ENCODE measurements at regions not wholly inside any gene's neighbourhood (a gene's known extent, or its start where the extent isn't known, plus 50 kb on each side); places are given as distances from the start of the nearest gene placed in this dataset.

- no peak for TF ChIP-seq ELF1 (IDR thresholded peaks at IDR 0.05; ENCODE audit: borderline replicate concordance, low read depth)
- TF ChIP-seq, protein P1, sequence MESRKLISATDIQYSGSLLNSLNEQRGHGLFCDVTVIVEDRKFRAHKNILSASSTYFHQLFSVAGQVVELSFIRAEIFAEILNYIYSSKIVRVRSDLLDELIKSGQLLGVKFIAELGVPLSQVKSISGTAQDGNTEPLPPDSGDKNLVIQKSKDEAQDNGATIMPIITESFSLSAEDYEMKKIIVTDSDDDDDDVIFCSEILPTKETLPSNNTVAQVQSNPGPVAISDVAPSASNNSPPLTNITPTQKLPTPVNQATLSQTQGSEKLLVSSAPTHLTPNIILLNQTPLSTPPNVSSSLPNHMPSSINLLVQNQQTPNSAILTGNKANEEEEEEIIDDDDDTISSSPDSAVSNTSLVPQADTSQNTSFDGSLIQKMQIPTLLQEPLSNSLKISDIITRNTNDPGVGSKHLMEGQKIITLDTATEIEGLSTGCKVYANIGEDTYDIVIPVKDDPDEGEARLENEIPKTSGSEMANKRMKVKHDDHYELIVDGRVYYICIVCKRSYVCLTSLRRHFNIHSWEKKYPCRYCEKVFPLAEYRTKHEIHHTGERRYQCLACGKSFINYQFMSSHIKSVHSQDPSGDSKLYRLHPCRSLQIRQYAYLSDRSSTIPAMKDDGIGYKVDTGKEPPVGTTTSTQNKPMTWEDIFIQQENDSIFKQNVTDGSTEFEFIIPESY (IDR thresholded peaks at IDR 0.05; ENCODE audit: extremely low read depth, insufficient replicate concordance, low read length) = no peak
- TF ChIP-seq, protein P2, sequence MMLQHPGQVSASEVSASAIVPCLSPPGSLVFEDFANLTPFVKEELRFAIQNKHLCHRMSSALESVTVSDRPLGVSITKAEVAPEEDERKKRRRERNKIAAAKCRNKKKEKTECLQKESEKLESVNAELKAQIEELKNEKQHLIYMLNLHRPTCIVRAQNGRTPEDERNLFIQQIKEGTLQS (IDR thresholded peaks at IDR 0.05) = no peak
- TF ChIP-seq YY1 (IDR thresholded peaks at IDR 0.05; ENCODE audit: extremely low read depth, insufficient replicate concordance, low read depth, low read length) = no peak
- no peak for TF ChIP-seq RAD21 (IDR thresholded peaks at IDR 0.05; ENCODE audit: low read depth)
- TF ChIP-seq EGR1 (IDR thresholded peaks at IDR 0.05; ENCODE audit: low read depth) = no peak
- no peak overlapping the region for H3K4me3 ChIP-seq (replicated peaks in 1 of 2; ENCODE audit: low read depth in 1 of 2, low read length in 2 of 2)
- no peak for ATAC-seq
- POLR2A ChIA-PET = no interaction called here
- no TSS peak for BruUV-seq (replicated peaks)
- H3K9me2 ChIP-seq (ENCODE audit: insufficient read depth) = no peaks in the 10 kb centered on the region
- H3K36me3 ChIP-seq (ENCODE audit: control insufficient read depth in 1 of 2, insufficient read depth in 2 of 2, low read length in 2 of 2) = no peaks in the 10 kb centered on the region
- no peak overlapping the region for H3K9ac ChIP-seq (ENCODE audit: low read length)
- no peaks in the 10 kb centered on the region for H3K79me2 ChIP-seq (ENCODE audit: insufficient read depth, low read length)
- H3K27me3 ChIP-seq (ENCODE audit: insufficient read depth, low read length) = peaks cover 25% of the 10 kb centered on the region
- intact Hi-C loops (cut with micrococcal nuclease) = no loop called here
- H3K9me3 ChIP-seq (ENCODE audit: control insufficient read depth in 1 of 2, insufficient read depth in 1 of 2, low read depth in 1 of 2, low read length in 2 of 2) = no peaks in the 10 kb centered on the region
- no peaks in the 10 kb centered on the region for H4K20me1 ChIP-seq (ENCODE audit: insufficient read depth)
- H3K4me2 ChIP-seq (ENCODE audit: low read length) = no peak overlapping the region
- H3K27ac ChIP-seq (ENCODE audit: low read depth, low read length) = no peak overlapping the region
- RAD21 ChIA-PET (ENCODE audit: low non-redundant PET in 1 of 2, low total read pairs in 2 of 2, uncharacterized antibody in 2 of 2, unreplicated experiment in 2 of 2) = no interaction called here
- no peaks in the 10 kb centered on the region for H3K4me1 ChIP-seq (ENCODE audit: control insufficient read depth in 1 of 2, insufficient read depth in 2 of 2, low read length in 2 of 2)
- H2AFZ ChIP-seq (ENCODE audit: low read depth, low read length, poor library complexity, severe bottlenecking) = no peak overlapping the region
- DNase-seq (ENCODE audit: low read depth, low spot score) = no peak
- CTCF ChIA-PET = interaction anchor here (1.7 kb wide), 1 partner anchor 20 kb away, joined by 4 read pairs; no protein-coding TSS in a partner anchor
These were observed 75.9 kb upstream of the SLC35G4 start for GRCh38 chr18:11533513-11533890.

DNA sequence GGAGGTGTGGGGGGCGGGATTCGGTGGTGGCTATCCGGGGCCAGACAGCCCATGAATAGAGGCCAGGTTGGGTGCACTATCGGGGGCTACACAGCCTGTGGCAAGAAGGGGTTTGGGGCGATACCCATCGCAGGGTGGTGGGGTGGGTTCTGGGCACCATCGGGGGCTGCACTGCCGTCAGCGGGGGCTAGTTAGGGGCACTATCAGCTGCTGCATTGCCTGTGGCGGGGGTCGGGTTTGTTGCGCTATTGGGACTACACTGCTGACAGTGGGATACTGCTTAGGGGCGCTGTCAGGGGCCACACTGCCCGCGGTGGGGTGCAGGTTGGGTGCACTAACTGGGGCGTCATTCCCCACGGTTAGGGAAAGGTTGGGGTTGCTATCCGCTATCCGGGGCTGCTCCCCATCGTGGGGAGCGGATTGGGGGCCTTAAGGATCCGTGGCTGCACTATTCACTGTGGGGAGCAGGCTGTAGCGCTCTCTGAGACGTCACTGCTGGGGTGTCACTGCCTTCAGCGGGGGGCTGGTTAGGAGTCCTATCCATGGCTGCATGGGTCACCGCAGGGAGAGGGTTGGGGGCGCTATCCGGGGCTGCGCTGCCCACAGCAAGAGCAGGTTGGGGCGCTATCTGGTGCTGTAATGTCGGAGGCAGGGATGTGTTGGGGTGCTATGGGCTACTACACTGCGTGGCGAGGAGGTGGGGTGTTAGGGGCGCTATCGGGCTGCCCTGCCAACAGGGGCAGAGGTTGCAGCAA is 76.5 kb upstream of the SLC35G4 start:
- H3K79me2 ChIP-seq (ENCODE audit: insufficient read depth, low read length) = no peaks in the 10 kb centered on the region
- no peaks in the 10 kb centered on the region for H3K36me3 ChIP-seq (ENCODE audit: control insufficient read depth in 1 of 2, insufficient read depth in 2 of 2, low read length in 2 of 2)
- intact Hi-C loops (cut with micrococcal nuclease) = no loop called here
- BruUV-seq (replicated peaks) = no TSS peak
- CTCF ChIA-PET = no interaction called here
- H3K27me3 ChIP-seq (ENCODE audit: insufficient read depth, low read length) = peaks cover 31% of the 10 kb centered on the region
- no peak for ATAC-seq
- no peak overlapping the region for H3K27ac ChIP-seq (ENCODE audit: low read depth, low read length)
- H3K4me2 ChIP-seq (ENCODE audit: low read length) = no peak overlapping the region
- H4K20me1 ChIP-seq (ENCODE audit: insufficient read depth) = no peaks in the 10 kb centered on the region
- no peaks in the 10 kb centered on the region for H3K9me2 ChIP-seq (ENCODE audit: insufficient read depth)
- H2AFZ ChIP-seq (ENCODE audit: low read depth, low read length, poor library complexity, severe bottlenecking) = no peak overlapping the region
- no peak for DNase-seq (ENCODE audit: low read depth, low spot score)
- POLR2A ChIA-PET = no interaction called here
- no peaks in the 10 kb centered on the region for H3K9me3 ChIP-seq (ENCODE audit: control insufficient read depth in 1 of 2, insufficient read depth in 1 of 2, low read depth in 1 of 2, low read length in 2 of 2)
- RAD21 ChIA-PET (ENCODE audit: low non-redundant PET in 1 of 2, low total read pairs in 2 of 2, uncharacterized antibody in 2 of 2, unreplicated experiment in 2 of 2) = no interaction called here
- no peak overlapping the region for H3K9ac ChIP-seq (ENCODE audit: low read length)
- H3K4me3 ChIP-seq (replicated peaks in 1 of 2; ENCODE audit: low read depth in 1 of 2, low read length in 2 of 2) = no peak overlapping the region
- H3K4me1 ChIP-seq (ENCODE audit: control insufficient read depth in 1 of 2, insufficient read depth in 2 of 2, low read length in 2 of 2) = no peaks in the 10 kb centered on the region
- TF ChIP-seq POLR2A (IDR thresholded peaks at IDR 0.05; ENCODE audit: borderline replicate concordance, extremely low read depth, insufficient read depth, insufficient read length) = no peak
- no peak for TF ChIP-seq POLR2AphosphoS5 (IDR thresholded peaks at IDR 0.05; ENCODE audit: low read depth, low read length)
- no peak for TF ChIP-seq EZH2 (IDR thresholded peaks at IDR 0.05)
- no peak for TF ChIP-seq EZH2phosphoT487 (IDR thresholded peaks at IDR 0.05; ENCODE audit: borderline replicate concordance)
- TF ChIP-seq, protein P1 (IDR thresholded peaks at IDR 0.05; ENCODE audit: extremely low read depth, insufficient replicate concordance, low read length) = no peak
- TF ChIP-seq ZNF274 (IDR thresholded peaks at IDR 0.05; ENCODE audit: low read depth, low read length) = no peak

Data from HCT116 (cell line).